ENCODE measurements at regions not wholly inside any gene's neighbourhood (a gene's known extent, or its start where the extent isn't known, plus 50 kb on each side); places are given as distances from the start of the nearest gene placed in this dataset.

GRCh38 chr7:109224100-109224499, 654.4 kb downstream of the DNAJB9 start:
- Histone ChIP-seq H3K4me3 (replicated peaks; ENCODE audit: insufficient read depth, low read length) (no peak overlapping the region), H3K27me3 (ENCODE audit: insufficient read depth, poor library complexity, severe bottlenecking) (no peaks in the 10 kb centered on the region), H3K27ac (replicated peaks) (no peak overlapping the region)
- no peak for DNase-seq (ENCODE audit: low read depth in 1 of 2, low spot score in 1 of 2)
- TF ChIP-seq, protein P1, sequence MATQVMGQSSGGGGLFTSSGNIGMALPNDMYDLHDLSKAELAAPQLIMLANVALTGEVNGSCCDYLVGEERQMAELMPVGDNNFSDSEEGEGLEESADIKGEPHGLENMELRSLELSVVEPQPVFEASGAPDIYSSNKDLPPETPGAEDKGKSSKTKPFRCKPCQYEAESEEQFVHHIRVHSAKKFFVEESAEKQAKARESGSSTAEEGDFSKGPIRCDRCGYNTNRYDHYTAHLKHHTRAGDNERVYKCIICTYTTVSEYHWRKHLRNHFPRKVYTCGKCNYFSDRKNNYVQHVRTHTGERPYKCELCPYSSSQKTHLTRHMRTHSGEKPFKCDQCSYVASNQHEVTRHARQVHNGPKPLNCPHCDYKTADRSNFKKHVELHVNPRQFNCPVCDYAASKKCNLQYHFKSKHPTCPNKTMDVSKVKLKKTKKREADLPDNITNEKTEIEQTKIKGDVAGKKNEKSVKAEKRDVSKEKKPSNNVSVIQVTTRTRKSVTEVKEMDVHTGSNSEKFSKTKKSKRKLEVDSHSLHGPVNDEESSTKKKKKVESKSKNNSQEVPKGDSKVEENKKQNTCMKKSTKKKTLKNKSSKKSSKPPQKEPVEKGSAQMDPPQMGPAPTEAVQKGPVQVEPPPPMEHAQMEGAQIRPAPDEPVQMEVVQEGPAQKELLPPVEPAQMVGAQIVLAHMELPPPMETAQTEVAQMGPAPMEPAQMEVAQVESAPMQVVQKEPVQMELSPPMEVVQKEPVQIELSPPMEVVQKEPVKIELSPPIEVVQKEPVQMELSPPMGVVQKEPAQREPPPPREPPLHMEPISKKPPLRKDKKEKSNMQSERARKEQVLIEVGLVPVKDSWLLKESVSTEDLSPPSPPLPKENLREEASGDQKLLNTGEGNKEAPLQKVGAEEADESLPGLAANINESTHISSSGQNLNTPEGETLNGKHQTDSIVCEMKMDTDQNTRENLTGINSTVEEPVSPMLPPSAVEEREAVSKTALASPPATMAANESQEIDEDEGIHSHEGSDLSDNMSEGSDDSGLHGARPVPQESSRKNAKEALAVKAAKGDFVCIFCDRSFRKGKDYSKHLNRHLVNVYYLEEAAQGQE (IDR thresholded peaks at IDR 0.05; ENCODE audit: insufficient replicate concordance, low read depth) = no peak
- no peak for TF ChIP-seq POLR2AphosphoS5 (IDR thresholded peaks at IDR 0.05; ENCODE audit: low read depth)
- no peak for TF ChIP-seq GABPA (IDR thresholded peaks at IDR 0.05; ENCODE audit: low read depth)
- TF ChIP-seq SPI1 (IDR thresholded peaks at IDR 0.05; ENCODE audit: borderline replicate concordance, low read depth) = no peak
- no peak for TF ChIP-seq CTCF (IDR thresholded peaks at IDR 0.05; ENCODE audit: insufficient read depth, low read length)

DNA sequence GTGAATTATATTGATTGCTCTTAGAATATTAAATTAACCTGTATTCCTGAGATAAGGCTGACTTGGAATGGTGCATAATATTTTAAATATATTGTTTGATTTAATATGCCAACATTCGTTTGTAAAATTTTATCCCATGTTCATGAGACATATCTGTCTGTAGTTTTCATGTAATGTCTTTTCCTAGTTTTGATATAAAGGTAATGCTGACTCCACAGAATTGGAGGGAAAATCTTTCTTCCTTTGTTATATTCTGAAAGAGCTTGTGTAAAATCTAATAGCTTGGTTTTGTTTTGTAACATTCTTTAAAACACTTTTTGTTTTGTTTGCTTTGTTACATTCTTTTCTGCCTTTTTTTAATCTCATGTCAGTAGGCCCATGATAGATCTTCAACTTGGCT, 657.0 kb downstream of the DNAJB9 start:
- DNase-seq (ENCODE audit: low read depth in 1 of 2, low spot score in 1 of 2) = no peak
- no peaks in the 10 kb centered on the region for H3K27me3 ChIP-seq (ENCODE audit: insufficient read depth, poor library complexity, severe bottlenecking)
- no peak overlapping the region for H3K4me3 ChIP-seq (replicated peaks; ENCODE audit: insufficient read depth, low read length)
- no peak overlapping the region for H3K27ac ChIP-seq (replicated peaks)
- TF ChIP-seq SPI1 (IDR thresholded peaks at IDR 0.05; ENCODE audit: borderline replicate concordance, low read depth) = no peak

- Histone ChIP-seq H3K27me3 (ENCODE audit: insufficient read depth, poor library complexity, severe bottlenecking) (no peaks in the 10 kb centered on the region), H3K27ac (replicated peaks) (no peak overlapping the region), H3K4me3 (replicated peaks; ENCODE audit: insufficient read depth, low read length) (no peak overlapping the region)
- TF ChIP-seq CTCF (IDR thresholded peaks at IDR 0.05; ENCODE audit: insufficient read depth, low read length) (no peak), SPI1 (IDR thresholded peaks at IDR 0.05; ENCODE audit: borderline replicate concordance, low read depth) (no peak), POLR2AphosphoS5 (IDR thresholded peaks at IDR 0.05; ENCODE audit: low read depth) (no peak), GABPA (IDR thresholded peaks at IDR 0.05; ENCODE audit: low read depth) (no peak)
- TF ChIP-seq, protein P1 (IDR thresholded peaks at IDR 0.05; ENCODE audit: insufficient replicate concordance, low read depth) = no peak
- no peak for DNase-seq (ENCODE audit: low read depth in 1 of 2, low spot score in 1 of 2)
These were observed 665.6 kb downstream of the DNAJB9 start for GRCh38 chr7:109235316-109235715.

GRCh38 chr7:109246330-109247077, 676.8 kb downstream of the DNAJB9 start:
- H3K27ac ChIP-seq (replicated peaks) = no peak overlapping the region
- no peak overlapping the region for H3K4me3 ChIP-seq (replicated peaks; ENCODE audit: insufficient read depth, low read length)
- TF ChIP-seq GABPA (IDR thresholded peaks at IDR 0.05; ENCODE audit: low read depth) (no peak), POLR2AphosphoS5 (IDR thresholded peaks at IDR 0.05; ENCODE audit: low read depth) (no peak), CTCF (IDR thresholded peaks at IDR 0.05; ENCODE audit: insufficient read depth, low read length) (no peak), SPI1 (IDR thresholded peaks at IDR 0.05; ENCODE audit: borderline replicate concordance, low read depth) (no peak)
- TF ChIP-seq, protein P1 (IDR thresholded peaks at IDR 0.05; ENCODE audit: insufficient replicate concordance, low read depth) = no peak
- H3K27me3 ChIP-seq (ENCODE audit: insufficient read depth, poor library complexity, severe bottlenecking) = no peaks in the 10 kb centered on the region
- no peak for DNase-seq (ENCODE audit: low read depth in 1 of 2, low spot score in 1 of 2)

Data from HL-60 (cell line).